ENCODE measurements at regions not wholly inside any gene's neighbourhood (a gene's known extent, or its start where the extent isn't known, plus 50 kb on each side); places are given as distances from the start of the nearest gene placed in this dataset.

DNA sequence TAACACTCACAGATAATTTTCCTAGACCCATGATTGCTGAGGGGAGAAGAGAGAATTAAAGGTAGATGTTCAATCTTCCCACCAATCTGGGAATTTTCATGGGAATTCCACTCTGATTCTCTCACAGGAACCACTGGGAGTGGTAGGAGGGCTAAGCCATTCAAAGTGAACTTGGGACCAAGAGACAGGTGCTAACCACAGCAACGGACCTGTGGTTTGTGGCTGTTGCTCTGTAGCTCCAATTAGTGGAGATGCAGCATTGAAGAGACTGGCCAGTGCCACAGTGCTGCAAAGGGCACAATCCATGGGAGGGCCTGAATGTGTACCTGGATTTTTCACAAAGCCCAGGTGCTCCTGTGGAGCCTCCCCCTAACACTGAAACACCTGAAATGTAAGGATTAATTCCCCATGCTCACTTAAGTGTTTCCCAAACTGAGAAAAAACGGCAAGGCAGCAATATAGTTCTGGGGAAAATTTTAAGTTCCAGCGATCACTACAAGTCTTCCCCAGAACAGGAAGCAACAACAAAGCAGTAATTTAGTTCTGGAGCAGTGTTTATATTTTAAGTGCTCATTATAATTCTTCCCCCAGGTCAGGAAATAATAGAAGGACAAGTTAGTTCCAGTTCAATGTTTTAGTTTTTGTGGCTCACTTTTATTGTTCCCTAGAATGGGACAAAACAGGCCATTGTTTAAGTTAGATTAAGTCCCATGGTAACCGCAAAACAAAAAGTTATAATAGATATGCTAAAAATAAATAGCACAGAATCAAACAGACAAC lies 1045.8 kb downstream of the CNTNAP5 start:
- H3K4ac ChIP-seq (ENCODE audit: low read depth, low read length), result no peak overlapping the region
- H3K56ac ChIP-seq (ENCODE audit: extremely low read depth, insufficient read depth, low read length), result no peak overlapping the region
- 13% methylated on average over 1 of the region's 4 CpGs; no CpG with 5 or more reads in 1 of the 2 experiments for WGBS, 2 experiments (ENCODE audit: extremely low coverage in 2 of 2, insufficient read length in 1 of 2)
- H3K27ac ChIP-seq (ENCODE audit: insufficient read depth, low read length), result no peak overlapping the region
- no peak overlapping the region for H3K4me3 ChIP-seq (ENCODE audit: insufficient read depth, low read depth, low read length)
- no peak overlapping the region for H3K18ac ChIP-seq (ENCODE audit: low read depth, low read length)
- POLR2A ChIA-PET (ENCODE audit: unreplicated experiment), result no interaction called here
- BruUV-seq (replicated peaks), result no TSS peak
- H2BK5ac ChIP-seq (ENCODE audit: low read depth, low read length, poor library complexity, severe bottlenecking), result no peak overlapping the region
- H4K20me1 ChIP-seq (ENCODE audit: insufficient read depth, low read length), result no peaks in the 10 kb centered on the region
- H2BK15ac ChIP-seq (ENCODE audit: low read depth, low read length), result no peak overlapping the region
- DNase-seq, result no peak
- H2AFZ ChIP-seq (replicated peaks; ENCODE audit: low read length, poor library complexity), result no peak overlapping the region
- no peak for ATAC-seq (ENCODE audit: low read depth)
- TF ChIP-seq RFX5 (IDR thresholded peaks at IDR 0.05; ENCODE audit: low read depth, low read length), result no peak
- TF ChIP-seq SMC3 (IDR thresholded peaks at IDR 0.05; ENCODE audit: low read depth, low read length), result no peak
- no peak for TF ChIP-seq CHD1 (IDR thresholded peaks at IDR 0.05; ENCODE audit: low read depth, low read length)
- TF ChIP-seq CEBPB (IDR thresholded peaks at IDR 0.05; ENCODE audit: low read depth, low read length), result no peak
- TF ChIP-seq RAD21 (IDR thresholded peaks at IDR 0.05; ENCODE audit: low read length), result no peak
- no peak for TF ChIP-seq RCOR1 (IDR thresholded peaks at IDR 0.05; ENCODE audit: insufficient replicate concordance, low read length)
- TF ChIP-seq POLR2A (IDR thresholded peaks at IDR 0.05; ENCODE audit: low read depth, low read length), result no peak
- TF ChIP-seq, protein P1, sequence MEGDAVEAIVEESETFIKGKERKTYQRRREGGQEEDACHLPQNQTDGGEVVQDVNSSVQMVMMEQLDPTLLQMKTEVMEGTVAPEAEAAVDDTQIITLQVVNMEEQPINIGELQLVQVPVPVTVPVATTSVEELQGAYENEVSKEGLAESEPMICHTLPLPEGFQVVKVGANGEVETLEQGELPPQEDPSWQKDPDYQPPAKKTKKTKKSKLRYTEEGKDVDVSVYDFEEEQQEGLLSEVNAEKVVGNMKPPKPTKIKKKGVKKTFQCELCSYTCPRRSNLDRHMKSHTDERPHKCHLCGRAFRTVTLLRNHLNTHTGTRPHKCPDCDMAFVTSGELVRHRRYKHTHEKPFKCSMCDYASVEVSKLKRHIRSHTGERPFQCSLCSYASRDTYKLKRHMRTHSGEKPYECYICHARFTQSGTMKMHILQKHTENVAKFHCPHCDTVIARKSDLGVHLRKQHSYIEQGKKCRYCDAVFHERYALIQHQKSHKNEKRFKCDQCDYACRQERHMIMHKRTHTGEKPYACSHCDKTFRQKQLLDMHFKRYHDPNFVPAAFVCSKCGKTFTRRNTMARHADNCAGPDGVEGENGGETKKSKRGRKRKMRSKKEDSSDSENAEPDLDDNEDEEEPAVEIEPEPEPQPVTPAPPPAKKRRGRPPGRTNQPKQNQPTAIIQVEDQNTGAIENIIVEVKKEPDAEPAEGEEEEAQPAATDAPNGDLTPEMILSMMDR (conservative IDR thresholded peaks at IDR 0.05; ENCODE audit: low read depth, low read length), result no peak
- TF ChIP-seq MXI1 (IDR thresholded peaks at IDR 0.05; ENCODE audit: borderline replicate concordance, low read depth, low read length), result no peak
- no peak for TF ChIP-seq NFE2L2 (IDR thresholded peaks at IDR 0.05; ENCODE audit: low read depth, low read length)
- no peak for TF ChIP-seq MAZ (IDR thresholded peaks at IDR 0.05; ENCODE audit: borderline replicate concordance, low read depth, low read length)
- TF ChIP-seq BHLHE40 (IDR thresholded peaks at IDR 0.05; ENCODE audit: low read depth, low read length), result no peak
- TF ChIP-seq, protein P2, sequence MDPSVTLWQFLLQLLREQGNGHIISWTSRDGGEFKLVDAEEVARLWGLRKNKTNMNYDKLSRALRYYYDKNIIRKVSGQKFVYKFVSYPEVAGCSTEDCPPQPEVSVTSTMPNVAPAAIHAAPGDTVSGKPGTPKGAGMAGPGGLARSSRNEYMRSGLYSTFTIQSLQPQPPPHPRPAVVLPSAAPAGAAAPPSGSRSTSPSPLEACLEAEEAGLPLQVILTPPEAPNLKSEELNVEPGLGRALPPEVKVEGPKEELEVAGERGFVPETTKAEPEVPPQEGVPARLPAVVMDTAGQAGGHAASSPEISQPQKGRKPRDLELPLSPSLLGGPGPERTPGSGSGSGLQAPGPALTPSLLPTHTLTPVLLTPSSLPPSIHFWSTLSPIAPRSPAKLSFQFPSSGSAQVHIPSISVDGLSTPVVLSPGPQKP (IDR thresholded peaks at IDR 0.05; ENCODE audit: borderline replicate concordance, low read depth, low read length), result no peak
- no peak for TF ChIP-seq FOS (IDR thresholded peaks at IDR 0.05; ENCODE audit: low read depth, low read length)
- TF ChIP-seq MAFK (IDR thresholded peaks at IDR 0.05; ENCODE audit: low read depth, low read length), result no peak
- TF ChIP-seq, protein P3, sequence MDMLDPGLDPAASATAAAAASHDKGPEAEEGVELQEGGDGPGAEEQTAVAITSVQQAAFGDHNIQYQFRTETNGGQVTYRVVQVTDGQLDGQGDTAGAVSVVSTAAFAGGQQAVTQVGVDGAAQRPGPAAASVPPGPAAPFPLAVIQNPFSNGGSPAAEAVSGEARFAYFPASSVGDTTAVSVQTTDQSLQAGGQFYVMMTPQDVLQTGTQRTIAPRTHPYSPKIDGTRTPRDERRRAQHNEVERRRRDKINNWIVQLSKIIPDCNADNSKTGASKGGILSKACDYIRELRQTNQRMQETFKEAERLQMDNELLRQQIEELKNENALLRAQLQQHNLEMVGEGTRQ (IDR thresholded peaks at IDR 0.05; ENCODE audit: low read depth, low read length), result no peak
- CTCF ChIA-PET, result no interaction called here
- dilution Hi-C loops (cut with HindIII; ENCODE audit: low sequenced_read_pairs, unreplicated experiment), result no loop called here
- no peak overlapping the region for H3K4me2 ChIP-seq (ENCODE audit: low read depth, low read length)
- 0 out of 2 replicates have a peak, but pooled peaks cover 2% of the 10 kb centered on the region for H3K9me3 ChIP-seq (ENCODE audit: control insufficient read depth, insufficient read depth, low read length)
- intact Hi-C loops (cut with micrococcal nuclease), result no loop called here
- no peak overlapping the region for H2AK5ac ChIP-seq (ENCODE audit: low read depth, low read length)
- no peaks in the 10 kb centered on the region for H3K27me3 ChIP-seq (ENCODE audit: control insufficient read depth, insufficient read depth, low read length)
- no peak overlapping the region for H4K91ac ChIP-seq (ENCODE audit: insufficient read depth, low read depth, low read length)
- no peaks in the 10 kb centered on the region for H3K36me3 ChIP-seq (ENCODE audit: control insufficient read depth, insufficient read depth, low read length)
- no peaks in the 10 kb centered on the region for H3K79me1 ChIP-seq (ENCODE audit: low read depth in 1 of 2, low read length in 2 of 2)
- H3K9ac ChIP-seq (ENCODE audit: low read depth, low read length), result no peak overlapping the region
- H3K14ac ChIP-seq (replicated peaks; ENCODE audit: low read depth, low read length), result no peak overlapping the region
- no peaks in the 10 kb centered on the region for H3K4me1 ChIP-seq (ENCODE audit: control insufficient read depth, insufficient read depth, low read length)
- no peak overlapping the region for H2AK9ac ChIP-seq (replicated peaks; ENCODE audit: low read depth, low read length, poor library complexity)
- H4K5ac ChIP-seq (ENCODE audit: low read depth, low read length), result no peak overlapping the region
- H3K23ac ChIP-seq (ENCODE audit: low read depth, low read length), result no peak overlapping the region
- H2BK20ac ChIP-seq (ENCODE audit: low read depth, low read length), result no peak overlapping the region
- no peaks in the 10 kb centered on the region for H3K9me1 ChIP-seq (ENCODE audit: insufficient read depth, low read length)
- no peak overlapping the region for H4K8ac ChIP-seq (ENCODE audit: low read depth in 2 of 2, low read length in 2 of 2)
- no peak overlapping the region for H2BK120ac ChIP-seq (ENCODE audit: low read depth, low read length)
- in situ Hi-C loops (cut with MboI; ENCODE audit: low sequenced_read_pairs), result no loop called here

Measured in IMR-90 (cell line).